Kidney glomerular epithelial cell (primary cell): ENCODE measurements at regions not wholly inside any gene's neighbourhood (a gene's known extent, or its start where the extent isn't known, plus 50 kb on each side); places are given as distances from the start of the nearest gene placed in this dataset.

Source experiments
- DNase-seq: peaks from one replicate; lab custom pipeline; 2025; lab: John Stamatoyannopoulos, UW

GRCh38 chr5:118778941-118779340 lies 209.4 kb downstream of the DTWD2 start:
- DNase-seq, result peak; percentile 8

- DNase-seq, result no peak
These were observed 211.1 kb downstream of the DTWD2 start for GRCh38 chr5:118777189-118777736.

- no peak for DNase-seq
These were observed 211.6 kb downstream of the DTWD2 start for GRCh38 chr5:118776755-118777154.

GRCh38 chr5:118775790-118776499 lies 212.4 kb downstream of the DTWD2 start:
- no peak for DNase-seq

- DNase-seq, result no peak
These were observed 219.7 kb downstream of the DTWD2 start for GRCh38 chr5:118768607-118769175.

- no peak for DNase-seq
These were observed 226.1 kb downstream of the DTWD2 start for GRCh38 chr5:118762291-118762690.

GRCh38 chr5:118761814-118762213 lies 226.5 kb downstream of the DTWD2 start:
- no peak for DNase-seq

GRCh38 chr5:118752969-118753368 lies 235.4 kb downstream of the DTWD2 start:
- no peak for DNase-seq

- no peak for DNase-seq
These were observed 252.0 kb downstream of the DTWD2 start for GRCh38 chr5:118736396-118736795.

GRCh38 chr5:118733394-118733793 lies 255.0 kb downstream of the DTWD2 start:
- no peak for DNase-seq

- no peak for DNase-seq
These were observed 260.2 kb downstream of the DTWD2 start for GRCh38 chr5:118728191-118728590.

GRCh38 chr5:118726891-118727290 lies 261.5 kb downstream of the DTWD2 start:
- no peak for DNase-seq

GRCh38 chr5:118723021-118723338 lies 265.4 kb downstream of the DTWD2 start:
- DNase-seq, result no peak

- no peak for DNase-seq
These were observed 266.0 kb downstream of the DTWD2 start for GRCh38 chr5:118722122-118723020.

- DNase-seq, result no peak
These were observed 276.6 kb downstream of the DTWD2 start for GRCh38 chr5:118711727-118712126.

GRCh38 chr5:118705959-118706667 lies 282.2 kb downstream of the DTWD2 start:
- DNase-seq, result no peak

GRCh38 chr5:118703241-118703640 lies 285.1 kb downstream of the DTWD2 start:
- no peak for DNase-seq

GRCh38 chr5:118701791-118702190 lies 286.6 kb downstream of the DTWD2 start:
- DNase-seq, result peak; percentile 72

- no peak for DNase-seq
These were observed 287.8 kb downstream of the DTWD2 start for GRCh38 chr5:118700510-118700909.

GRCh38 chr5:118698774-118699173 lies 289.6 kb downstream of the DTWD2 start:
- no peak for DNase-seq

- no peak for DNase-seq
These were observed 292.3 kb downstream of the DTWD2 start for GRCh38 chr5:118696076-118696475.

- DNase-seq, result no peak
These were observed 295.5 kb downstream of the DTWD2 start for GRCh38 chr5:118692811-118693342.
